ENCODE measurements at regions not wholly inside any gene's neighbourhood (a gene's known extent, or its start where the extent isn't known, plus 50 kb on each side); places are given as distances from the start of the nearest gene placed in this dataset.

GRCh38 chr3:139258276-139258675, 85.5 kb upstream of the MRPS22 start:
- H3K4me1 ChIP-seq: peaks cover 9% of the 10 kb centered on the region
- WGBS, 2 donors: 67 to 72% methylated on average over 4 of the region's 4 CpGs
- no peaks in the 10 kb centered on the region for H3K27me3 ChIP-seq
- no peak overlapping the region for H3K4me3 ChIP-seq
- H3K36me3 ChIP-seq (replicated peaks in 1 of 2; ENCODE audit: insufficient read depth in 1 of 2, low read depth in 2 of 2): no peaks in the 10 kb centered on the region
- no peaks in the 10 kb centered on the region for H3K9me3 ChIP-seq
- no peak for DNase-seq
- TF ChIP-seq POLR2A (IDR thresholded peaks at IDR 0.05) (no peak), CTCF (IDR thresholded peaks at IDR 0.05) (no peak)
- intact Hi-C loops (cut with DNase I): no loop called here
- ATAC-seq: no peak
- no peak overlapping the region for H3K27ac ChIP-seq

- Histone ChIP-seq H3K4me1 (peaks cover 9% of the 10 kb centered on the region), H3K27me3 (no peaks in the 10 kb centered on the region), H3K4me3 (no peak overlapping the region), H3K36me3 (replicated peaks in 1 of 2; ENCODE audit: insufficient read depth in 1 of 2, low read depth in 2 of 2) (no peaks in the 10 kb centered on the region), H3K9me3 (no peaks in the 10 kb centered on the region), H3K27ac (no peak overlapping the region)
- TF ChIP-seq POLR2A (IDR thresholded peaks at IDR 0.05): no peak
- no peak for TF ChIP-seq CTCF (IDR thresholded peaks at IDR 0.05)
- DNase-seq (no peak), ATAC-seq (no peak)
- WGBS, 2 donors: 23 to 24% methylated on average over 2 of the region's 2 CpGs
- intact Hi-C loops (cut with DNase I): no loop called here
These were observed 84.4 kb upstream of the MRPS22 start for GRCh38 chr3:139259398-139259797.

GRCh38 chr3:139260041-139260486, 83.8 kb upstream of the MRPS22 start:
- H3K27me3 ChIP-seq: no peaks in the 10 kb centered on the region
- ATAC-seq (no peak), DNase-seq (no peak)
- H3K27ac ChIP-seq: no peak overlapping the region
- H3K36me3 ChIP-seq (replicated peaks in 1 of 2; ENCODE audit: insufficient read depth in 1 of 2, low read depth in 2 of 2): no peaks in the 10 kb centered on the region
- no peaks in the 10 kb centered on the region for H3K9me3 ChIP-seq
- 84 to 100% methylated on average over 3 of the region's 3 CpGs for WGBS, 2 donors
- intact Hi-C loops (cut with DNase I): no loop called here
- H3K4me3 ChIP-seq: no peak overlapping the region
- H3K4me1 ChIP-seq: peaks cover 9% of the 10 kb centered on the region
- no peak for TF ChIP-seq POLR2A (IDR thresholded peaks at IDR 0.05)
- no peak for TF ChIP-seq CTCF (IDR thresholded peaks at IDR 0.05)

- intact Hi-C loops (cut with DNase I): no loop called here
- Histone ChIP-seq H3K4me3 (no peak overlapping the region), H3K27ac (no peak overlapping the region), H3K36me3 (replicated peaks in 1 of 2; ENCODE audit: insufficient read depth in 1 of 2, low read depth in 2 of 2) (no peaks in the 10 kb centered on the region), H3K4me1 (peaks cover 9% of the 10 kb centered on the region), H3K27me3 (no peaks in the 10 kb centered on the region), H3K9me3 (no peaks in the 10 kb centered on the region)
- TF ChIP-seq POLR2A (IDR thresholded peaks at IDR 0.05): no peak
- TF ChIP-seq CTCF (IDR thresholded peaks at IDR 0.05): no peak
- DNase-seq (no peak), ATAC-seq (no peak)
- 86 to 87% methylated on average over 8 of the region's 8 CpGs for WGBS, 2 donors
These were observed 82.8 kb upstream of the MRPS22 start for GRCh38 chr3:139260793-139261736.
